ENCODE measurements at regions not wholly inside any gene's neighbourhood (a gene's known extent, or its start where the extent isn't known, plus 50 kb on each side); places are given as distances from the start of the nearest gene placed in this dataset.
"Not testable (repeated sequence)": the region's sequence is repeated elsewhere in the genome, so short reads cannot be mapped to it uniquely, and the experiment has no call there.

DNA sequence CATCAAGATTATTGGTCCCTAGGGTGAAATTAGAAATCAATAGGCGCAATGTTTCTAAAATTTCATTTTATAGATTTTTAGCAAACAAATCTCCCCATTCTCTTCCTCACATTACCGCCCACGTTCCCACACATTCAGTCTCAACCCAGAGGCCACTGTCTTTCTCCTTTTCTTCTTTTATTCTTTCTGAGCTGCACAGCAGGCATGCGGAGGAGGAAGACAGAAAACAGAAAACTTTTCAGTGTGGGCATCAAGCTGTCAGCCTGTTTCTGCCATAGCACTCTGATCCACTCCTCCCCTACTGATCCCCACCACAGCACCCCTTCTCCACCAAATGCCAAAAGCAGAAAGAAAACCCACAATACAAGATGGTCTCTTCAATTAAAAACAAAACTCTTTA lies 94.8 kb upstream of the ADAMTS3 start:
- no peak for DNase-seq (ENCODE audit: low spot score in 2 of 2)
- H3K27ac ChIP-seq, result no peak overlapping the region
- no peaks in the 10 kb centered on the region for H3K27me3 ChIP-seq
- WGBS, result 70% methylated on average over 4 of the region's 4 CpGs
- H3K36me3 ChIP-seq, result no peaks in the 10 kb centered on the region
- no peaks in the 10 kb centered on the region for H3K9me3 ChIP-seq
- H3K4me1 ChIP-seq, result no peaks in the 10 kb centered on the region
- TF ChIP-seq CTCF (IDR thresholded peaks at IDR 0.05) (no peak), POLR2A (IDR thresholded peaks at IDR 0.05) (no peak), POLR2AphosphoS5 (IDR thresholded peaks at IDR 0.05) (no peak), EP300 (IDR thresholded peaks at IDR 0.05) (no peak)
- no peak overlapping the region for H3K4me3 ChIP-seq

DNA sequence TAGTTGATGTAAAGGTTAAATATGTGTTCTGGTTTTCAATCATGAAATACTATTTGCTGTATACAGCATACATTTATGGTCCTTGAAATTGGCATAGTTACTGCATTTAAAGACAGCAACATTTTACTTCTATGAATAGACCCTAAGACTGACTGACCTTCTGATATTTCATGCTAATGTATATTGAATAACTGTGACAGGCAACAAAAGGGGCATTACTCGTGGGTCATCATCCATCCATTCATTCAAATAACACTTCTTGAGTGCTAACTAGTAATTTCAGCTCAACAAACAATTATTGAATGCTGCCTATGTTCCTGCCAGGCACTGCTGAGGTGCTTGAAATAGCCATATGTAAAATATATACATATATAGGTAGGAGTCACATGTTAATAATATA lies 92.8 kb upstream of the ADAMTS3 start:
- Histone ChIP-seq H3K27ac (no peak overlapping the region), H3K4me3 (no peak overlapping the region), H3K4me1 (no peaks in the 10 kb centered on the region), H3K9me3 (no peaks in the 10 kb centered on the region), H3K36me3 (no peaks in the 10 kb centered on the region), H3K27me3 (no peaks in the 10 kb centered on the region)
- no peak for TF ChIP-seq CTCF (IDR thresholded peaks at IDR 0.05)
- no peak for TF ChIP-seq EP300 (IDR thresholded peaks at IDR 0.05)
- no peak for TF ChIP-seq POLR2AphosphoS5 (IDR thresholded peaks at IDR 0.05)
- TF ChIP-seq POLR2A (IDR thresholded peaks at IDR 0.05), result no peak
- 72% methylated on average over 1 of the region's 1 CpG for WGBS
- DNase-seq (ENCODE audit: low spot score in 2 of 2), result no peak

- Histone ChIP-seq H3K4me3 (no peak overlapping the region), H3K9me3 (no peaks in the 10 kb centered on the region), H3K36me3 (no peaks in the 10 kb centered on the region), H3K27me3 (no peaks in the 10 kb centered on the region), H3K27ac (no peak overlapping the region), H3K4me1 (no peaks in the 10 kb centered on the region)
- no peak for DNase-seq (ENCODE audit: low spot score in 2 of 2)
- 90% methylated on average over 2 of the region's 2 CpGs for WGBS
- no peak for TF ChIP-seq CTCF (IDR thresholded peaks at IDR 0.05)
- TF ChIP-seq POLR2A (IDR thresholded peaks at IDR 0.05), result no peak
Observed at GRCh38 chr4:72641611-72642010, 72.6 kb upstream of the ADAMTS3 start.

- H3K4me3 ChIP-seq; H3K27ac ChIP-seq; H3K36me3 ChIP-seq; DNase-seq (ENCODE audit: low spot score in 2 of 2); H3K27me3 ChIP-seq; H3K4me1 ChIP-seq; H3K9me3 ChIP-seq: not testable (repeated sequence)
- WGBS, result 95% methylated on average over 8 of the region's 10 CpGs
Observed at GRCh38 chr4:72636866-72637265, 67.8 kb upstream of the ADAMTS3 start.

GRCh38 chr4:72635931-72636330 lies 66.9 kb upstream of the ADAMTS3 start:
- 87% methylated on average over 6 of the region's 6 CpGs for WGBS
- H3K27ac ChIP-seq; H3K9me3 ChIP-seq; H3K4me1 ChIP-seq; H3K36me3 ChIP-seq; H3K4me3 ChIP-seq; DNase-seq (ENCODE audit: low spot score in 2 of 2); H3K27me3 ChIP-seq: not testable (repeated sequence)

GRCh38 chr4:72632253-72632652 lies 63.2 kb upstream of the ADAMTS3 start:
- not testable (repeated sequence) for H3K36me3 ChIP-seq; H3K9me3 ChIP-seq; H3K27me3 ChIP-seq; H3K27ac ChIP-seq; H3K4me3 ChIP-seq; H3K4me1 ChIP-seq; DNase-seq (ENCODE audit: low spot score in 2 of 2)
- WGBS, result 93% methylated on average over 6 of the region's 7 CpGs

DNA sequence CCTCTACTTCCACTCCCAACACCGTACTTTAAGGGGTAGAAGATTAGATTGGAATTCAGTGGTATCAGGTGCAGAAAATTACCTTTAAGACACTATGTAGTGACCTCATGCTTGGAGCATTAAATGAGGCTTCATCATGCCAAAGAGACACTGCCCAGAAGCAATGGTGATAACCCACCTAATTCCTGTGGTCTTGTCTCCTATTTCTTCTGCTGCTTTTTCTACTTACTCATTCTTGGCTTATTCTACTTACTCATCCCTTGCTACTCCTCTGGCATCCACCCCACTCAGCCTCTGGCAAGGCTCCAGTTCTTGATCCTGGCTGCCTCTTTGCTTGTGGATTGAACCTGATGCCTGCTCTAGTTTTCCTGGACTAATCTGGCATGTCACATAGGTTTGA lies 62.3 kb upstream of the ADAMTS3 start:
- 82% methylated on average over 1 of the region's 1 CpG for WGBS

More for the DNA sequence above, 62.3 kb upstream of the ADAMTS3 start:
- Histone ChIP-seq H3K27me3 (no peaks in the 10 kb centered on the region), H3K27ac (no peak overlapping the region), H3K9me3 (no peaks in the 10 kb centered on the region), H3K4me3 (no peak overlapping the region), H3K36me3 (no peaks in the 10 kb centered on the region), H3K4me1 (no peaks in the 10 kb centered on the region)
- TF ChIP-seq CTCF (IDR thresholded peaks at IDR 0.05), result no peak
- no peak for TF ChIP-seq EP300 (IDR thresholded peaks at IDR 0.05)
- no peak for TF ChIP-seq POLR2A (IDR thresholded peaks at IDR 0.05)
- TF ChIP-seq POLR2AphosphoS5 (IDR thresholded peaks at IDR 0.05), result no peak
- no peak for DNase-seq (ENCODE audit: low spot score in 2 of 2)
